ENCODE measurements at regions not wholly inside any gene's neighbourhood (a gene's known extent, or its start where the extent isn't known, plus 50 kb on each side); places are given as distances from the start of the nearest gene placed in this dataset.

DNA sequence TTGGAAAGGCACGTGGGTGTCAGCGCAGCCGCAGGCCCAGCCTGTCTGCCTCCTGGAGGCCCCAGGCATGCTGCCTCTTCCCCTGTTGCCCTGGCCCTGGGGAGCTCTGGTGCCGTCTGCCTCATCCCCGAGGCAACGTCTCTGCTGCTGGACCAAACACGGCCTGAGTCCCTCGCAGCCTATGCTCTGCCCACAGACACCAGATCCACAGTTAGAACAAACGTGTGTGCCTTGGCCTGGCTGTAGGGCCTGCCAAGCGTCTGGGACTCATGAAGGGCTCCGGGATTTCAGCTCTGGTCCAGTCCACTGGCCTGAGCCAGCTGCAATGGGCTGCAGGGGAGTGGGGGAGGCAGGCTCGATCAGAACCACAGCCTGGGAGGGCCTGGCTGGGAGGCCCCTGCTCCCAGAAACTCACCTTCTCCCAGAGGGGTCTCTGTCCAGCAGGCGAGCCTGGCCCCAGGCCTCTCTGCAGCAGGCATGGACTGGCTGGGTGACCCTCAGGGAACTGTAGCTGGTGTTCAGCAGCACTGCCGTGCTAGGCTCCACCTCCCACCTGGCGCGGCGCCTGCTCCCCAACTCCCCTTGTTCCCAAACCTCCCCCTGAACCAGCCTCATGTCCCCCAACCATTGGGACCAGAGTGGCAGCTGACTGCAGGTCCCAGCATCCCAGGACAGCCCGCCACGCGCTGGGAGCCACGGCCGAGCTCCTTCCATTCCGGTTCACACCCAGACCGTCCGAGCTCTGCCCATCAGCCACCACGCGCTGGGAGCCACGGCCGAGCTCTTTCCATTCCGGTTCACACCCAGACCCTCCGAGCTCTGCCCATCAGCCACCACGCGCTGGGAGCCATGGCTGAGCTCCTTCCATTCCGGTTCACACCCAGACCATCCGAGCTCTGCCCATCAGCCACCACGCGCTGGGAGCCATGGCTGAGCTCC is 197.0 kb downstream of the DLL1 start:
- DNase-seq: no peak

DNA sequence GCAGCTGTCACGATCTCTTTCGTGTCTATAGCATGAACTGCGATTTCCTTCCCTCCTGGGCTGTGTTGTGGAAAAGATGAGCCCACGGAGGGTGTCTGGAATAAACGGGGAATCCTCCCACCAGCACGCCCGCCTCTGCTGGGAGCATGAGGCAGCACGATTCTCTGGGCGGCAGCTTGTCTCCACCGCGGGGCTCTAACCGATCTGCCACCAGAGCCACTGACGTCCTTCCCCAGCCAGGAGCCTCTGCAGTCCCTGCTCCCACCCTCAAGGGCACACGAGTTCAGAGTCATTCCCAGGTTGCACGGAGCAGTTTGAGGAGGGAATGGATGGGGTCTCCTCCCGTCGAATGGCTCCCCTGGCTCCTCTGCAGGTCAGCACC is 197.6 kb downstream of the DLL1 start:
- no peak for DNase-seq

DNA sequence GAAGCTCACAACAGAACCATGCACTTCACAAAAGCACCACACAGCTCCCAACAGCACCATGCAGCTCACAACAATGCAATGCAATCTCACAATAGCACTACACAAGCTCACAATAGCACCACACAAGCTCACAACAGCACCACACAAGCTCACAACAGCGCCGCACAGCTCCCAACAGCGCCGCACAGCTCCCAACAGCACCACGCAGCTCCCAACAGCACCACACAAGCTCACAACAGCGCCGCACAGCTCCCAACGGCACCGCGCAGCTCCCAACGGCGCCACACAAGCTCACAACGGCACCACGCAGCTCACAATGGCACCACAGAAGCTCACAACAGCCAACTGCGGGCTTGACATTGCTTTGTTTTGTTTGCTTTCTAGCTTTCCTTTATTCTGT is 198.1 kb downstream of the DLL1 start:
- no peak for DNase-seq

DNA sequence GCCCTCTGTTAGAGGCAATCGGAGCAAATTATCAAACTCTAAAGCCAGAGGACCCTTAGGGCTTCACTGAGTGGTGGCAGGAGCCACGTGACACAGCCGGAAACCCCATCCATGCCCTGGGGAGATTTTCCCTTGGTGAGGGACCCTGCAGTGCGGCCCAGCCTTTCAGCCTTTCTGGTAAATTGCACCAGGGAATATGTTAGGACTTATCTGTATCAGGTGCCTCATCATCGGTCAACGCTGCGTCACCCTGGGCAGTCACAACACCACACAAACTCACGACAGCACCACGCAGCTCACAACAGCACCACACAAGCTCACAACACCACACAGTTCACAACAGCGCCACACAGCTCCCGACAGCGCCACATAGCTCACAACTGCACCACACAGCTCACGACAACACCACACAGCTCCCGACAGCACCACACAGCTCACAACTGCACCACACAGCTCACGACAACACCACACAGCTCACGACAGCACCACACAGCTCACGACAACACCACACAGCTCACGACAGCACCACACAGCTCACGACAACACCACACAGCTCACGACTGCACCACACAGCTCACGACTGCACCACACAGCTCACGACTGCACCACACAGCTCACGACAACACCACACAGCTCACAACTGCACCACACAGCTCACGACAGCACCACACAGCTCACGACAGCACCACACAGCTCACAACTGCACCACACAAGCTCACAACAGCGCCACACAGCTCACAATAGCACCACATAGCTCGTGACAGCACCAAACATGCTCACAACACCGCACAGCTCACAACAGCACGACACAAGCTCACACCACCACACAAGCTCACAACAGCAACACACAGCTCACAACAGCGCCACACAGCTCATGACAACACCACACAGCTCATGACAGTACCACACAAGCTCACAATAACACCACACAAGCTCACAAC is 199.0 kb downstream of the DLL1 start:
- DNase-seq: no peak

GRCh38 chr6:170091000-170091638 is 199.8 kb downstream of the DLL1 start:
- no peak for DNase-seq

DNA sequence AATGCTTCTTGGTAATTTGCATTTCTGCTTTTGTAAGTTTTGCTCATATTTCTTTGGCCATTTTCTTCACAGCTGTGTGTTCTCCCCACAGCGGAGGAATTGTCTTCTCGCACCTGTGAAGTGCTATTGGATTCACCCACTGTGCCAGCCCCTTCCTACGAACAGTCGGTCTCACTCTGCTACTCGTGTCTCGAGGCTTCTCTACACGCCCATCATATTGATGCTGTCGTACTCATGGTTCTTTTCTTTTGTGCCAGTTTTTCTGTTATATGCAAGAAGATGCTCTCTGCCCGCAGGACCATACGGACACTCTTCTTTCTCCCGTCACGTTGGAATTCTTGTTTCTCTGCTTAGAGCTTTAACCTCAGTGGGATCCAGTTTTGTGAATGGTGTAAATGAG is 200.3 kb downstream of the DLL1 start:
- DNase-seq: no peak

- DNase-seq: no peak
These were observed 200.9 kb downstream of the DLL1 start for GRCh38 chr6:170089963-170090362.

DNA sequence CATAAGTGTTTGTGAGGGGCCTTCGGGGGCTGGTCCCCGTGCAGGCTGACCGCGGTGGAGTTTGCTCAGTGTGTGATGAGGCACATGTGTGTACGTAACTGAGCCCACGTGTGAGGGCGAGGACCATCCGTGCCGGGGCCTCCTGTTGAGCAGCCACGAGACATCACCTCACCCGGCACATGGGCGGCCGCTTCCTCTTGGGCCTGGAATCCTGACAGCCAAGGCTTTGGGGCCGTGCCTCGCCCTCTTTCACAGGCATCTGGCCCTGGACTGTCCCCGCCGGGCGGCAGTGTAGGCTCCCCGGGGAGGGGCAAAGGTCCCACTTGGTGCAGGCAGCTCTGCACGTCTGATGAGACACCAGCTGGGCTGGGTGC is 202.3 kb downstream of the DLL1 start:
- peak in 1 of 2 donors; percentile 15 for DNase-seq

DNA sequence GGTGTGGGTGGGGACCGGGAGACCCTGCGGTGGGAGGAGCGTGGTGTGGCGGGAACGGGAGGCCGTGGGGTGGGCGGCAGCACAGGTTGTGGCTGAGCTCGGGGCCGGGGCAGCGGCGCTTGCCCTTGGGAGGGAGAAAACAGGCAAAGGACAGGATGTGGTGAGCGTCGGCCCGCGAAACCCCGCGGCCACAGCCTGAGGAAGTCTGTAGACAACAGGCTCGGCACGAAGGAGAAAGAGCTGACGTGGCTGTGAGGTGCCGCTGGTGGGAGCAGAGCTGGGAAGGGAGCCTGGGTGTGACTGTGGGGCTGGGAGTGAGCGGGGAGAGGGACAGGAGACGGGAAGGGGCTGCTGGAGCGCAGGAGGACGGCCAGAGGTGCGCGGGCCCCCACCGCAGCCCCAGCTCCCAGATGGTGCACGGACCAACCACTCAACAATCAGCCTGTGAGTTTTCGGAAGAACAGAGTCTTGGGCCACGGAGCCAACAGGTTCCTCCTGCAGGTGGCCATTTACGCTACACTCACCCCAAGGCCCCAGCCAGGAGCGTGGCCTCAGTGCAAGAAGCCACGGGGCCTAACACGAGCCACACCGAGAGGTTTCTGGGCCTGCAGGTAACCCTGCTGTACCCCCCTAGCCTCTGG is 202.8 kb downstream of the DLL1 start:
- DNase-seq: peak; percentile 54 to 65

GRCh38 chr6:170087421-170087780 is 203.5 kb downstream of the DLL1 start:
- peak; percentile 17 to 44 for DNase-seq

GRCh38 chr6:170086639-170087420 is 204.0 kb downstream of the DLL1 start:
- DNase-seq: no peak

DNA sequence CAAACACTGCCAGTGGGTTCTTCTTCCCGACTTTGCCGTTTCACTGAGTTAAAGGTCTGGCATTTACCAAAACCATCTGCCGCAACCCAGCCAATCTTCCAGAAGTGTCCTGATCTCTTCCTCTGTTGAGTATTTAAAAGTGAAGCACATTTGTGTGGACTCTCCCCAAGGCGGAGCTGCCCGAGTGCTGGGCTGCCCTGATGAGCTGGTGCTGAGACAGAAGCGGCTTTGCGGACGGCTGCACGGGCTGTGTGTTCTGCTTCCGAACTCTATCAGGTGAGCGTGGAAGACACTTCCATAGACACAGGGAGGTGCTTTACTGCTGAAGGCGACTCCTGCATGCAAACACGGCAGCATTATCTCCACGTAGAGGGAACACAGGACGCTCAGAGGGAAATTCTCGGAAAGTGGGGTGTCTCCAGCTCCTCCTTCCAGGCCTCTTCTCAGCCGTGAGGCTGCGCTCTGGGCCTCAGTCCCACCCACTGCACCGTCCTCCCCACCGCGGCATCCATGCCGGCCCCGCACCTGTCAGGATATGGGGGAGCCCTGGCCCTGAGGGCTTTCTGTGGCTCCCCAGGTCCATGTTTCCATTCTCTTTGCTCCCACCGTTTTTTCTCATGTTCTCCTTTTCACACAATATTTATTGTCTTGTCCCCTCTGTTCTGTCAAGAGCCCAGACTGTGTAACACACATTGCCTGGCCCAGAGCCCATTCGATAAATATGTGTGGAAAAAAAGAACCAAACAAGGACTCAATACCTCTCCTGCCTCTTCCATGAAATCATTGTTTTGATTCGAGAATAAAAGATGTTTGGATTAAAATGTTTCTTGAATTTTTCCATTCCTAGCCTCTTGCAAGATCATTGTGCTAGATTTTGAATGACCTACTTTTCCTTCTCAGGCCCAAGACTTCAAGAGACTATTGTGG is 205.1 kb downstream of the DLL1 start:
- no peak for DNase-seq

GRCh38 chr6:170084166-170084730 is 206.6 kb downstream of the DLL1 start:
- no peak for DNase-seq

DNA sequence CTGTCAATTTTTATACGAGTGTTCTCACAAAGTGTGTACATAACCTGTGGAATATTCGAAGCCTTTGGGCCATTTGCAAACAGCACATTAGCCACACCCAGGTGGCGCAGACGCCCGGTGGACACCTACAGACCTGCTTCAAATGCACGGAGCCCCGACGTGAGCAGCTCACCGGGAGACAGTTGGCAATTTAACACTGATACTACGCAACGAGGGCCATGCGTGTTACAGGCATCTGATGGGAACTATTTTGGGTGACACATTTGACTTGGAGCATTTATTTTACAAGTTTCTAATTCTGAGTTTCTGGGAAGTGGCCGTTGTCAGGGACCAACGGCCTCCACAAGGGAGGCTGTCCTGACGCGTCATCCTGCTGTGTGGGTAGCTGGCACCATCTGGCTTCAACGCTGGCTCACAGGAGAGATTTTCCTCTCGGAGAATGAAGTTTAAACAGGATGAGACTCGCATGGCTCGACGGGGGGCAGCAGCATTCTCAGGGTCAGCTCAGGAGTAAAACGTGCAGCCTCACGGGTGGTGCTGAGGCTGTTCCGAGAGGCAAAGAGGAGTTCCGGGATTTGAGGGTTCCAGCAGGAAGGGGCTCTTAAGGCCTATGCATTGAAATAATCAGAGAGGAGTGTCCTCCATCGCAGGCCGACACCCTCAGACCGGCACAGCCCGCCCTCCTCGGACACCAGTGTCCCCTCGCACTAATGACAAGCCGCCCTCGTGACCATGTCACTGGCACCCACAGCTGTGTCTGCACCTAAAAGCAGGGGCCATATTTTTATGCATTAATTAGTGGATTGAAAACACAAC is 207.4 kb downstream of the DLL1 start:
- no peak for DNase-seq

GRCh38 chr6:170082531-170083187 is 208.2 kb downstream of the DLL1 start:
- no peak for DNase-seq

- no peak for DNase-seq
These were observed 208.8 kb downstream of the DLL1 start for GRCh38 chr6:170082067-170082466.

GRCh38 chr6:170081556-170081955 is 209.3 kb downstream of the DLL1 start:
- DNase-seq: no peak

GRCh38 chr6:170080828-170081371 is 210.0 kb downstream of the DLL1 start:
- DNase-seq: no peak
